LNCaP clone FGC (cell line): ENCODE measurements at regions not wholly inside any gene's neighbourhood (a gene's known extent, or its start where the extent isn't known, plus 50 kb on each side); places are given as distances from the start of the nearest gene placed in this dataset.

Experiments
- DNase-seq: peaks from one replicate; pipeline ENCODE4 v3.0.0-alpha.2; 2011; ENCODE audit warnings: low read depth
- H3K4me3 ChIP-seq: 2 replicates; pipeline ENCODE4 v1.5.1; 2011; ENCODE audit warnings: mild to moderate bottlenecking, low read depth, low read length, control low read depth
- TF ChIP-seq, protein P1 (sequence below): IDR thresholded peaks from 2 replicates; pipeline ENCODE4 v1.5.1; 2012; ENCODE audit warnings: mild to moderate bottlenecking; ENCODE audit not compliant: control insufficient read depth, insufficient read depth; ENCODE audit errors: extremely low read depth

DNA sequence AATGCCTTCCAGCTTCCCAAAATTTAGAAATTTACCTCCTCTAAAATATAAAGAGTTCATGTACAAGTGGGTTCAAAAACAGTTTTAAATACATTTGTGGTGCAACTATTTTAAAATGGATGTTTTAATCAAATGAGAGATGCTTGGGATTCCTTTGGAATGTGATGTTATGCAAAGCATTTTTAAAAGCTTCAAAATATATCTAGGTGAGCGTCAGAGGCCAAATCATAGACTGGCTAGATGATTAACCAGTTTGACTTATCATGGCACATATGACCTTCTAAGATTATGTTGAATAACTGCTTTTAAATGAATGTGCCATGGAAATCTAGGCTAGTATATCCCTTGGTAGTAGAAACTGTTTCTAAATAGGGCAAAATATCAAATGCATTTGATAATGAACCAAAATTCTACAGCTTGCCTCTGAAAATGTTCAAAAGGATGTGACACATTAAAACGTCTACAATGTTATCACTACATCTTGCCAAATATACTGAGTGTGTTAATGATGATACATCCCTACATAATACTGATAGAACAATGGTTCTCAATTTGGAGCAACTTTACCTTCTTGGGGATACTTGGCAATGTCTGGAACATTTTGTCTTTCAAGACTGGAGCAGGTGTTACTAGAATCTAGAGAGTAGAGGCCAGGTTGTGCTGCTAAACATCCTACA lies 650.9 kb upstream of the ADGRL2 start:
- DNase-seq, result no peak
- H3K4me3 ChIP-seq, result no peak overlapping the region
- TF ChIP-seq, protein P1, sequence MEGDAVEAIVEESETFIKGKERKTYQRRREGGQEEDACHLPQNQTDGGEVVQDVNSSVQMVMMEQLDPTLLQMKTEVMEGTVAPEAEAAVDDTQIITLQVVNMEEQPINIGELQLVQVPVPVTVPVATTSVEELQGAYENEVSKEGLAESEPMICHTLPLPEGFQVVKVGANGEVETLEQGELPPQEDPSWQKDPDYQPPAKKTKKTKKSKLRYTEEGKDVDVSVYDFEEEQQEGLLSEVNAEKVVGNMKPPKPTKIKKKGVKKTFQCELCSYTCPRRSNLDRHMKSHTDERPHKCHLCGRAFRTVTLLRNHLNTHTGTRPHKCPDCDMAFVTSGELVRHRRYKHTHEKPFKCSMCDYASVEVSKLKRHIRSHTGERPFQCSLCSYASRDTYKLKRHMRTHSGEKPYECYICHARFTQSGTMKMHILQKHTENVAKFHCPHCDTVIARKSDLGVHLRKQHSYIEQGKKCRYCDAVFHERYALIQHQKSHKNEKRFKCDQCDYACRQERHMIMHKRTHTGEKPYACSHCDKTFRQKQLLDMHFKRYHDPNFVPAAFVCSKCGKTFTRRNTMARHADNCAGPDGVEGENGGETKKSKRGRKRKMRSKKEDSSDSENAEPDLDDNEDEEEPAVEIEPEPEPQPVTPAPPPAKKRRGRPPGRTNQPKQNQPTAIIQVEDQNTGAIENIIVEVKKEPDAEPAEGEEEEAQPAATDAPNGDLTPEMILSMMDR, result no peak

GRCh38 chr1:81144240-81144825 lies 656.4 kb upstream of the ADGRL2 start:
- DNase-seq, result no peak
- TF ChIP-seq, protein P1, result no peak
- no peak overlapping the region for H3K4me3 ChIP-seq

DNA sequence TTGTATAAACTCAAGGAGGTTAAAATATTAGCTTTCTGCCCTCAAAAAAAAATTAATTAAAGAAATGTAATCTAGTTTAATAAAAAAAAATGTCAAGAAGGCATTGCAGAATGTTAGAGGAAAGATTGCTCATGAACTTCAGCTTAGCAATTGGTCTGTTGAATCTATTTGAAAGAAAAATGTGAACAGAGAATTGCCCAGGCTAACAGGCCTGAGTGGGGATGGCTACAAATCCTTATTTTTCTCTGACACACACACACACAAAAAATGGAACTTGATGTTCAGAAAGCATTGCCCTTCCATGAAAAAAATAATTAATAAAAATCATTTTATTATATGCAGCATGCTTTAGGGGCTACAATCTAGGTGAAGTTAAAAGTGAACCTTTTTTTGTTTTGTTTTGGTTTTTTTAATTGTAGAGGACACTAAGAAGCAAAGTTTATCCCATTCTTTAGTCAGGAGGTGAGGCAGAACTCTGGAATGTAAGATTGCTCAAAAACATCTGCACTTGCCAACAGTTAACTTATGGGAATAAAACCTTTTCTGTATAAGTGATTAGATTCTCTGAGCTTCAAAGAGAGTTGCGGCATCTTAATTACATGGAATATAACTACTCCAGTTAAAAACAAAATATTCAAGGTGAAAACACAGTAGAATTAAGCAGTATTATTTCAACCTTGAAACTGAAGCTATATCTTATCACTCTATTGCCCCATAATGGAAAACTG lies 658.5 kb upstream of the ADGRL2 start:
- TF ChIP-seq, protein P1, result no peak
- DNase-seq, result no peak
- no peak overlapping the region for H3K4me3 ChIP-seq

DNA sequence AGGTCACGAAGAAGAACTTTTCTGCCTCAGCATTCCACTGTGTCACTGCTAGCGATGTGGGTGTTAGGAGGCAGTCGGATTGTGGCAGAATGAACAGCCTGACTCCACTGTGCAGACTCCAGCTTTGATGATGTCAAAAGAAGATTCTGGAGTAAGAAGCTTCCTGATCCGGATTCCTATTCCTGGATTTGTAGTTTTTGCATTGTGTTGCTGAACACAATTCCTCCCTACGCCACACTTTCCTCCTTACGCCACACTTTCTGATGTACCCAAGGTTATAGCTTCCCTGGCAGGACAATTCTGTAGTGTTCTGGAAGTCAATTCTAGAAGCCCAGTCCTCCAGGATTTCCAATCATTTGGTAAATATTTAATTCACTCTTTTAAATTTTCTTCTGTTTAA lies 665.2 kb upstream of the ADGRL2 start:
- TF ChIP-seq, protein P1, result no peak
- no peak for DNase-seq
- no peak overlapping the region for H3K4me3 ChIP-seq

GRCh38 chr1:81129776-81130175 lies 671.0 kb upstream of the ADGRL2 start:
- TF ChIP-seq, protein P1, result no peak
- H3K4me3 ChIP-seq, result no peak overlapping the region
- DNase-seq, result no peak

DNA sequence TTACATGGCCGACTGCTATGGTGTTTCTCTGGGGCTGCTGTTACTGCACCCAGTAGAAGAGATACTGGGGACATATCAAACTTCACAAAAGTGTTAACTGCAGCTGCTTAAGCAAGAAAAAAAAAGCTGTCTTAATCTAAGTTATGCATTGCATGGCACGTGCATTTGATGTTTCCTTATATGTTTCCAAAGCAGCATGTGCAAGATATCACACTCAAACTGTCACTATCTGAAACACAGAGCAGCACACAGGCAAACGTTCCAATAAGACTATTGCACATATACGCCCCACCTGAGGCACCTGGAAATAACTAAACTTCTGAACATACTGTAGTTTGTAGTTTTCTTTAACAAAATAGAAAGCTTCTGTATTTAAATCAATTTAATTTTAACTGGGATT lies 671.4 kb upstream of the ADGRL2 start:
- DNase-seq, result no peak

More for the DNA sequence above, 671.4 kb upstream of the ADGRL2 start:
- TF ChIP-seq, protein P1, result no peak
- H3K4me3 ChIP-seq, result no peak overlapping the region
